ENCODE measurements at regions not wholly inside any gene's neighbourhood (a gene's known extent, or its start where the extent isn't known, plus 50 kb on each side); places are given as distances from the start of the nearest gene placed in this dataset.

- DNase-seq (ENCODE audit: low spot score): no peak
These were observed 54.5 kb downstream of the CLDN34 start for GRCh38 chrX:10021461-10022272.

DNA sequence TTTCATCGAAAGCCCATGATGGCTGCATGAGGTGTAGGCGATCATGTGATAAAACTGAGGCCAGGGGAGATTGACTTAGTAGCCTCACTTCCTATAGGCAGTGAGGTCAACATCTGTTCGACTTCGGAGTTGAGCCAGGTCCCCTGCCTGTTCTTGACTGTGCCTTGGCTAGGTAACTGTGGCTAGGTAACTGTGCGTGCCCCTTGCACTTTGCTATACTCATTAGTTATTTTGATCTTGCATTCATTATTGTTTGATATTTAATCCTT, 55.0 kb downstream of the CLDN34 start:
- DNase-seq (ENCODE audit: low spot score): no peak

- no peak for DNase-seq (ENCODE audit: low spot score)
These were observed 55.6 kb downstream of the CLDN34 start for GRCh38 chrX:10022580-10023245.

DNA sequence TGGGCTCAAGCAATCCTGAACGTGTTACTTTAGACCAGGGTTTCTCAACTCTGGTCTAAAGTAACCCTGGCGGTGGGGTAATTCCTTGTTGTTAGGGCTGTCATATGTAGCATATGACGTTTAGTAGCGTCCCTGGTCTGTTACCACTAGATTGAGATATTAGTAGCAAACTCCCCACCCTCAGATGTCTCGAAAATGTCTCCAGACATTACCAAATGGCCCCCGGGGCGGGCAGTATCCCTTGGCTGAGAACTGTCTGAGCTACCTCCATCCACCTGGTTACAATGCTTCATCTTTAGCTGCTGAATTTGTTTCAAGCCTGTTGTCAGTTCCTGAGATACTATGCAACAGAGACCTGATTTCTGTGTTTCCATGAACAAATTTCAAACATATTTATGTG, 56.7 kb downstream of the CLDN34 start:
- DNase-seq (ENCODE audit: low spot score): no peak

DNA sequence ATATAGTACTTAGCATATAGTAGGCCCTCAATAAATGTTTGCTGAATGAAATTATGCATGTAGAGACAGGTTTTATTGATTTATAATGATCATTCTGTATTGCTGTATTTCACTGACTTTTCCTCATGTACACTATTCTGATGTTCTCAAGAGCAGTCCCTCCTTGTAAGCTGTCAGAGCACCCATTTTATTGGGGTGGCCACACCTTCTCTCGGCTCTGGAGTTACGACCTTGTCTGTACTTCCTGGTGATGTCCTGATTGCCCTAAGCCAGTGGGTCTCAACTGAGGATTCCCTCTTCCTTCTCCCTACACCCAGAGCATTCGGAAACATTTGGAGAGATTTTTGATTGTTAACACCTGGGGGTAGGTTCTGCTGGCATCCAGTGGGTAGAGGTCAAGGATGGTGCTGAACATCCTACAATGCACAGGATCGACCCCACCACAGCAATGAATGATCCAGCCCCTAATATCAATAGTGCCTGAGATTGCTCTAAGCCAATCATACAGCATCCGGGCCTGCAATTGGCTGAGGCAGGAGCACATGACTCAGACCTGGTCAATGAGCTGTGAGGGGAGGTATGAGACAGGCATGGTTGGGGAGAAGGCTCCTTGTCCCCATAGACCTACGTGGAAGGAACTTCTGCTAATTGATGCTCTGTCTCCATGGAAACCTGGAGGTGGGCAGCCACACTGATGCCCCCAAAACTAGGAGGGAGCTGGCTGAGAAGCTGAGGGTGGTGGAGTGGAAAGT, 58.8 kb downstream of the CLDN34 start:
- DNase-seq (ENCODE audit: low spot score): no peak

DNA sequence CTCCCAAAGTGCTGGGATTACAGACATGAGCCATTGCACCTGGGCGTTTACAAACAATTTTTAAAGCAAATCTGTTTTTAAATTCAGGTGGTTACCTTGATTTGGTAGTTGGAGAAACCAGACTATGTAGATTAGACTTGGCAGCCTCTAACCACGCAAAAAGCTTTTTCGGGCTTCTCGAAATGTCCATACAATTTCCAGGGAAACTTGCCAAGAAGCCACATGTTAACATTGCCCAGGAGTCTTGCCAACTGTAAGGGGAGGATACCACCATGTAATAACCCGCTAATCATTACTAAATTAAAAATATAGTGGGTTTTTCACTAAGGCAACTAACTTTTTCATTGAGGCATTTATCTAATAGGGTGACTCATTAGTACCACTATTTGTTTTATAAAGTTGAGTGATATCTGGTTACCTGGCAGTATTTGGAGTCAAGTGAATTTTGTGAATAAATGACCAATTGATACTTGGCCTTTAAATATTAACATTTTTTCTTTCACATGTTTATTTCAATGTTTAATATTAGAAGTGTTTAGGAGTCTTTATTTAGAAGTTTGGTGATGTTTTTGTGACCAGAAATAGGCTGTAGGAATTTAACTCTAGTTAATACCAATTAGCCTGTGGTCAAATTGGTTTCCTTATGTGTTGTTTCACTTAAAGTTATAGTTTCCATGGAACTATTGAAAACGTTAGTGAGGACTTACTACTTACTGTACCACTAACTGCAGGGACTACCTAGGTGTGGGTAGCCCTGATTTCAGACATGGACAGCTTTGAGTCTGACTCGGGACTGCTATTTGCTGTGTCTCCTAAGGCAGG, 61.3 kb downstream of the CLDN34 start:
- DNase-seq (ENCODE audit: low spot score): no peak

DNA sequence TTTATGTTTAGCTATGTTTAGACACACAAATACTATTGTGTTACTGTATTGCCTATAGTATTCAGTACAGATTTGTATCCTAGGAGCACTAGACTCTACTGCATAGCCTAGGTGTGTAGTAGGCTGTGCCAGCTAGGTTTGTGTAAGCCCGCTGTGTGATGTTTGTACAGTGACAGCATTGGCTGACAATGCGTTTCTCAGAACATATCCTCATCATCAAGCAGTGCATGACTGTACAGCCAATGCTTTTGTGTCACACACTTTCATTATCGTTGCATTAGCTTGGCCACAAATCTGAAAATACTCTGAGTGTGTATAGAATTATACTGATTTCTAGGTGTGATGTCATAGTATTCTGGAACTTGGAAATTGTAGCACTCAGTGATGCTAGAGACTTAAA, 63.4 kb downstream of the CLDN34 start:
- no peak for DNase-seq (ENCODE audit: low spot score)

DNA sequence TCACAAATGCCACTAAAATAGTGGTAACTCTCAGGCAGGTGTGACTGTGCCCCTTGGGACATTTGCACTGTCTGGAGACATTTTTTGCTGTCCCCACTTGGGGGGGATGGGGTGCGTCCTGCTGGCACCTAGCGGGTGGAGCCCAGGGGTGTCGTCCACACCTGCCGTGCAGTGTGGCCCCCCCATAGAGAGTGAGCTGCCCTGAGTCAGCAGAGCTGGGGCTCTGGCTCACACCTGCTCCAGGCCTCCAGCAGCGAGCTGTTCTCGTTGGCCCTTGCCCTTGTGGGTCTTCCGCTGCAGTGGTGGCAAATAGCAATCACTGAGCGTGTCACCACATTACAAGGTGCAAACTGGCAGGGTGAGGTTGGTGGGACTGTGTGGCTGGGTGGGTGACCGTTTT, 64.6 kb downstream of the CLDN34 start:
- no peak for DNase-seq (ENCODE audit: low spot score)

DNA sequence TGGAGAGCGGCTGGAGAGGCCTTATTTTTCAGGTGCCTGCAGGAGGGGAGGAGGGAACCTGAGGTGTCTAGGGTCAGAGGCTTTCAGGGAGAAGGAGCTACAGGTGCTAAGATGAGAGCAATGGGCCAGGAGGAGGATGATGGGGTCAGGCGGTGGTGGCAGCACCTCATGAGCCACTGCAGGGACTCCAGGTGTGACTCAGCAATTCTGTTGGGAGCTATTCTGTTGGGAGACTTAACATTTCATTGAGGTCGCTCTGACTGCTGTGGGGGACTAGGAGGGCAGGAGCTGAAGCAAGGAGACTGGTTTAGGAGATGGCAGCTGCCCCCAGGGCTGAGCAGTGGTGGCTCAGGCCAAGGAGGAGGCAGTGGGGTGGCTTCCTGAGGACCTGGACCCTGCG, 65.0 kb downstream of the CLDN34 start:
- no peak for DNase-seq (ENCODE audit: low spot score)

DNA sequence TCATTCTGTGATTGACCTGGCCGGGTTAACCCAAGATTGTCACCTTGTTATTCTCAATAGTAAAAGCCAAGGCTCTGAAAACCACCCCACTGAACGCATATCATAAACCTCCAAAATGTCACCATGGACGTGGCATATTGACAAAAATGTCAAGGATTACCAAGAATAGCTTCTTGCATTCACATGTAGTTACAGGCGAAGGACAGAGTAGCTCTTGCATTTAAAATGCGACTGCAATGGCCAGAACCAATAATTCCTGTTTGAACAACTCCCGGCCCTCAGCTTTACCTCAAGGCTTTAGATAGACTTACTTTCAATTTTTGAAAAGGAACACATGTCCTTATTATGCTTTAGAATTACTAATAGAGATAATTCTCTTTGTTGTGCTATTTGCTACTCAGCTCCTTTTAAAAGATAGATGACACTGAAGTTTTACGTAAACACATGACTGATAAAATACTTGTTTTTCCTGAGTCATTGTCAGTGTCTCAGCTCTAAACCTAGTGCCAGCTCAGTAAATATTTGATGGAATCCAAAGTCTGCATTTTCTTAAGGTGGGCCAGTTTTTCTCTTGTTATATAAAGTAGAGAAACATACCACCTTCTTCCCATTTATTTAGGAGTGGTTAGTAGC, 66.3 kb downstream of the CLDN34 start:
- DNase-seq (ENCODE audit: low spot score): no peak

GRCh38 chrX:10034740-10035260, 67.6 kb downstream of the CLDN34 start:
- no peak for DNase-seq (ENCODE audit: low spot score)

DNA sequence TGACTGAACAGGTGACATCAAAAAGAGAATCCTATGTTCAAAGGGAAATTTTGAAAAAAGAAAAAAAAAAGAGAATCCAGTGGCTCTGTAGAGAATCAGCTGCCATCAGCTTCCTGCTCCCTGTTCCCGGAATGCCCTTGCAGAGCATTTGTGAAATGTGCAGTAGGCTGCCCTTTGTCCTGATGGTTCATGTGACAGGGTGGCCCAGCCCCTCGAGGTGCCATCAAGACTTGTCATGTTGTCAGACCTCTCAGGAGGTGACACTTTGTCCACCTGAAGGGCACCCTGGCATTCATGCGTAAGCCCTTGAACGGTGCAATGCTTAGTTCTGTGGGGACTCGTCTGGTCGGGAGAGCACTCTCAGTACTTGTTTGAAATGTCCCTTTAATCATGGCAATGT, 71.4 kb downstream of the CLDN34 start:
- DNase-seq (ENCODE audit: low spot score): no peak

GRCh38 chrX:10039821-10040793, 72.9 kb downstream of the CLDN34 start:
- no peak for DNase-seq (ENCODE audit: low spot score)

DNA sequence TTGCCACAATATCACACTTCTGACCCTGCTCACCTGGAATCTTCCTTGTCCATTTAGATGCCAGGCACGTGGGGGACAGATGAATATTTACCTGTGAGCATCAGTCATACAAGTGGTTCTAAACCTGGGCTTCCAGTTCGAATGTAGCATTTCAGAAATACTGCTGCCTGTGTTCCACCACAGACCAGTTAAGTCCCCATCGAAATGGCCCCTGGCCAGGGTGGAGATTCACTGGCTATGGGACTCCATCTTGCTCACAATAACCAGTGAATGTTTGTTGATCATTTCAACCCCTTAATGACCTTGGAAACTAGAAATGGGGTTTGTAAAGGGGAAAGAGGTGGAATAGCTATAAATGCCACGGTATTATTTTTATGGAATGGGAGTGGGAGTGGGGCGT, 73.8 kb downstream of the CLDN34 start:
- DNase-seq (ENCODE audit: low spot score): no peak

GRCh38 chrX:10041383-10041782, 74.2 kb downstream of the CLDN34 start:
- no peak for DNase-seq (ENCODE audit: low spot score)

DNA sequence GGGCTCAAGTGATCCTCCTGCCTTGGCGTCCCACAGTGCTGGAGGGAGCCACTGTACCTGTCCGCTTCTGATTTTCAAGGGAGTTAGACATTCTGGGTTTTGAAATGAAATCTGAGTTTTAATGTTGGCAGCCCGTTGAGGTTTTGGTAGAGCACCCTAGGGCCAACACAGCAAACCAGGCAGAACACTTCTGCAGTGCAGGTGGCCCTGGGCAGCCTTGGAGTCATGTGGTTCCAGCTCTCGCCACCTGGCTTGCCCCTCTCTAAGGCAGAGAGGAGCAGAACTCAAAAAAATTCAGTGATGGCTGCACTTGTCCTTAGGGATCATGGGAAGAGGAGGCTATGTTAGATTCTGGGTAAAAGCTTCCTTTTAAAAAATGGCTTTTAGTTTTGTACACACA, 74.9 kb downstream of the CLDN34 start:
- DNase-seq (ENCODE audit: low spot score): no peak

- DNase-seq (ENCODE audit: low spot score): no peak
These were observed 76.2 kb downstream of the CLDN34 start for GRCh38 chrX:10043386-10043785.

- DNase-seq (ENCODE audit: low spot score): no peak
These were observed 76.9 kb downstream of the CLDN34 start for GRCh38 chrX:10044021-10044420.

DNA sequence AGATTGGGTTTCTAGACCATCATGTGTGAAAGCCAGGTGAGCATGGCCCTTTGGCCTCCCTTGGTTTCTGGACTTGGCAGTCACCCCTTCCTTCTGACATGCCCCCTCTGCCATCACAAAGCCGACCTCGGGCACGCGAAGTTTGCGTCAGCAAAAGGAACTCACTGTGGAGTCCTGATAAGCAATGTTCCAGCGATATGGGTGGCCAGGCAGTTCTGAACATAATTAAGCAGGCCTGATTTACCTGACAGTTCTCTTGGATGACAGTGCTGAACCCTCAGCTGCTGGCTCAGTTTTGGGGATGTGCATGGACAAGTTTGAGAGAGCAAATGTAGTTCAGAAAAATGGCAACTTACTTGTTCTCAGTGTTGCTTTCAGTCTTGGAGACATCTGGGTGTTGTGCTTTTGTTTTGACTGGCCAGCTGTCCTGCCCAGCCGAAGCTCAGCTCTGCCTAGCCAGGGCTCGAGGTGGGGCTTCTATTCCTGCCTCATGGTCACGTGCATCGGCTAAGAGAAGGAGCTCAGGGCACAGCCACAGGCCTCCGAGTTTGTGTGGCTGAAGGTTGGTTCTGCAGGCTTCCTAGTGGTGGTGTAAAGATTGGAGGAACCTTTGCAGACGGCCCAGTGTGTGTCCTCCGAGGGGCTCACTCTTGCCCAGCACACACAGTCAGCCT, 78.3 kb downstream of the CLDN34 start:
- no peak for DNase-seq (ENCODE audit: low spot score)

GRCh38 chrX:10047133-10047532, 80.0 kb downstream of the CLDN34 start:
- DNase-seq (ENCODE audit: low spot score): no peak
